ENCODE measurements at regions not wholly inside any gene's neighbourhood (a gene's known extent, or its start where the extent isn't known, plus 50 kb on each side); places are given as distances from the start of the nearest gene placed in this dataset.

DNA sequence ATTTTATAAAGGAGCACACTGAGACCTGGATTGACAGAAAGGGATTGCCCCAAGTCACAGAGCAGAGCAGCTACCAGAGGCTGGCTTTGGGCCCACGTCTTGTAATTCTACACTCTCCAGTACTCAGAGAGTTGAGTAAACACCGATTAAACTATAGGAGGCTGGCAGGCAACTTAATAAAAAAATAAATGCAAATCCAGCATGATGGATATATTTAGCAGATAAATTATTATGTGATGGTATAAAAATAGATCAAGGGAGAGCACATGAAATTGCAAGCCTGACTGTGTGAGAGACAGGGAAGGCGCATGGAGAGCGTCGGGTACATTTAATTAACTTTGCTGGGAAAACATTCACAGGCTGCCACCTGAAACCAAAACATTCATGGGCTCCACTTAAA is 87.7 kb upstream of the CCL2 start:
- Mint-ChIP-seq H3K27me3 (ENCODE audit: low read depth in 3 of 3) (peaks cover 4 to 9% (median 5%) of the 10 kb centered on the region in 3 donors), H3K4me3 (no peak overlapping the region), H3K9me3 (peaks cover 0 to 5% (median 0%) of the 10 kb centered on the region in 7 donors), H3K4me1 (peaks cover 19% of the 10 kb centered on the region), H3K27ac (no peak overlapping the region), H3K36me3 (peaks cover 0 to 5% of the 10 kb centered on the region in 2 donors)
- no peak overlapping the region for H3K9ac ChIP-seq (ENCODE audit: insufficient read depth, low read length, poor library complexity, severe bottlenecking)
- DNase-seq: no peak
- H3K4me3 ChIP-seq (replicated peaks in 1 of 3; ENCODE audit: low read depth in 2 of 3, low read length in 3 of 3): no peak overlapping the region
- no peaks in the 10 kb centered on the region for H3K36me3 ChIP-seq (replicated peaks in 1 of 2; ENCODE audit: control insufficient read depth in 1 of 2, insufficient read depth in 2 of 2, low read length in 2 of 2)
- peaks cover 0 to 2% of the 10 kb centered on the region in 2 donors for H3K27me3 ChIP-seq (ENCODE audit: control insufficient read depth in 2 of 2, insufficient read depth in 2 of 2, low read length in 2 of 2)
- H2AFZ ChIP-seq (ENCODE audit: insufficient read depth, low read depth, low read length, poor library complexity, severe bottlenecking): no peak overlapping the region
- H3K4me2 ChIP-seq (replicated peaks; ENCODE audit: extremely low read depth, low read length, poor library complexity, severe bottlenecking): no peak overlapping the region
- H4K20me1 ChIP-seq (ENCODE audit: insufficient read depth, low read length): no peaks in the 10 kb centered on the region
- intact Hi-C loops (cut with micrococcal nuclease): loop anchor here (10.0 kb wide), 2 partner anchors 383 to 393 kb away; no protein-coding TSS in a partner anchor
- no peaks in the 10 kb centered on the region for H3K79me2 ChIP-seq (ENCODE audit: insufficient read depth, low read length)
- peaks cover under 1% of the 10 kb centered on the region in 2 donors for H3K4me1 ChIP-seq (ENCODE audit: control insufficient read depth in 1 of 2, insufficient read depth in 2 of 2, low read length in 2 of 2)
- no CpG with 5 or more reads among the region's 5 CpGs for WGBS (ENCODE audit: insufficient coverage)
- H3K27ac ChIP-seq (ENCODE audit: low read depth in 1 of 2, low read length in 2 of 2): no peak overlapping the region
- H3K9me3 ChIP-seq (replicated peaks in 1 of 2; ENCODE audit: control insufficient read depth in 1 of 2, insufficient read depth in 1 of 2, low read length in 2 of 2): no peaks in the 10 kb centered on the region
- TF ChIP-seq, protein P1, sequence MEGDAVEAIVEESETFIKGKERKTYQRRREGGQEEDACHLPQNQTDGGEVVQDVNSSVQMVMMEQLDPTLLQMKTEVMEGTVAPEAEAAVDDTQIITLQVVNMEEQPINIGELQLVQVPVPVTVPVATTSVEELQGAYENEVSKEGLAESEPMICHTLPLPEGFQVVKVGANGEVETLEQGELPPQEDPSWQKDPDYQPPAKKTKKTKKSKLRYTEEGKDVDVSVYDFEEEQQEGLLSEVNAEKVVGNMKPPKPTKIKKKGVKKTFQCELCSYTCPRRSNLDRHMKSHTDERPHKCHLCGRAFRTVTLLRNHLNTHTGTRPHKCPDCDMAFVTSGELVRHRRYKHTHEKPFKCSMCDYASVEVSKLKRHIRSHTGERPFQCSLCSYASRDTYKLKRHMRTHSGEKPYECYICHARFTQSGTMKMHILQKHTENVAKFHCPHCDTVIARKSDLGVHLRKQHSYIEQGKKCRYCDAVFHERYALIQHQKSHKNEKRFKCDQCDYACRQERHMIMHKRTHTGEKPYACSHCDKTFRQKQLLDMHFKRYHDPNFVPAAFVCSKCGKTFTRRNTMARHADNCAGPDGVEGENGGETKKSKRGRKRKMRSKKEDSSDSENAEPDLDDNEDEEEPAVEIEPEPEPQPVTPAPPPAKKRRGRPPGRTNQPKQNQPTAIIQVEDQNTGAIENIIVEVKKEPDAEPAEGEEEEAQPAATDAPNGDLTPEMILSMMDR (IDR thresholded peaks at IDR 0.05): no peak

DNA sequence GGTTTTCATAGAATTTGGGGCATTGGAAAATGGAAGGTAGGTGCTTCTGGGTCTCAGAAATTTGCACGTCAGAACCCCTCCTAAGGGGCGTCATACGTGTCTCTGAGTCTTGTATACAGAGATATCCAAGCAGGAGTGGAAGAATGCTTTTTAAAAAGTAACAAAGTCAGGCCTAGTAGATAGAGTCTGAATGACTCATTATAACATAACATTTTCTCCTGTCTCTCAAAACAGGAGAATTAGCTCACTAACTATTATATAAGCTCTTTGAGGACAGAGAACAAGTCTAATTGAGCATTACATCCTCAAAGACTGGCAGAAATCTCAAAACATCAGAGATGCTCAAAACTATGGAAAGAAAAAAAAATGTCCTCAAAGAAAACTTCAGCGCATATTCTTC is 86.1 kb upstream of the CCL2 start:
- H3K27ac Mint-ChIP-seq: no peak overlapping the region
- Histone ChIP-seq H2AFZ (ENCODE audit: insufficient read depth, low read depth, low read length, poor library complexity, severe bottlenecking) (no peak overlapping the region), H3K79me2 (ENCODE audit: insufficient read depth, low read length) (no peaks in the 10 kb centered on the region), H3K9me3 (replicated peaks in 1 of 2; ENCODE audit: control insufficient read depth in 1 of 2, insufficient read depth in 1 of 2, low read length in 2 of 2) (no peaks in the 10 kb centered on the region), H3K4me2 (replicated peaks; ENCODE audit: extremely low read depth, low read length, poor library complexity, severe bottlenecking) (no peak overlapping the region), H3K27ac (ENCODE audit: low read depth in 1 of 2, low read length in 2 of 2) (no peak overlapping the region), H3K36me3 (replicated peaks in 1 of 2; ENCODE audit: control insufficient read depth in 1 of 2, insufficient read depth in 2 of 2, low read length in 2 of 2) (no peaks in the 10 kb centered on the region), H3K4me3 (replicated peaks in 1 of 3; ENCODE audit: low read depth in 2 of 3, low read length in 3 of 3) (no peak overlapping the region), H3K27me3 (ENCODE audit: control insufficient read depth in 2 of 2, insufficient read depth in 2 of 2, low read length in 2 of 2) (no peaks in the 10 kb centered on the region), H3K4me1 (ENCODE audit: control insufficient read depth in 1 of 2, insufficient read depth in 2 of 2, low read length in 2 of 2) (peaks cover 17% of the 10 kb centered on the region in 2 donors), H3K9ac (ENCODE audit: insufficient read depth, low read length, poor library complexity, severe bottlenecking) (no peak overlapping the region), H4K20me1 (ENCODE audit: insufficient read depth, low read length) (no peaks in the 10 kb centered on the region)
- no peak overlapping the region for H3K4me3 Mint-ChIP-seq
- intact Hi-C loops (cut with micrococcal nuclease): loop anchor here (10.0 kb wide), 2 partner anchors 384 to 394 kb away; no protein-coding TSS in a partner anchor
- peaks cover 1 to 3% (median 2%) of the 10 kb centered on the region in 3 donors for H3K27me3 Mint-ChIP-seq (ENCODE audit: low read depth in 3 of 3)
- H3K9me3 Mint-ChIP-seq: peaks cover 0 to 6% (median 0%) of the 10 kb centered on the region in 7 donors
- TF ChIP-seq, protein P1 (IDR thresholded peaks at IDR 0.05): no peak
- peaks cover 0 to 6% of the 10 kb centered on the region in 2 donors for H3K36me3 Mint-ChIP-seq
- 92% methylated on average over 2 of the region's 4 CpGs for WGBS (ENCODE audit: insufficient coverage)
- no peak for DNase-seq
- H3K4me1 Mint-ChIP-seq: peaks cover 32% of the 10 kb centered on the region

Data from CD14-positive monocyte (primary cell).